ENCODE measurements at regions not wholly inside any gene's neighbourhood (a gene's known extent, or its start where the extent isn't known, plus 50 kb on each side); places are given as distances from the start of the nearest gene placed in this dataset.
"Not testable (repeated sequence)": the region's sequence is repeated elsewhere in the genome, so short reads cannot be mapped to it uniquely, and the experiment has no call there.

DNA sequence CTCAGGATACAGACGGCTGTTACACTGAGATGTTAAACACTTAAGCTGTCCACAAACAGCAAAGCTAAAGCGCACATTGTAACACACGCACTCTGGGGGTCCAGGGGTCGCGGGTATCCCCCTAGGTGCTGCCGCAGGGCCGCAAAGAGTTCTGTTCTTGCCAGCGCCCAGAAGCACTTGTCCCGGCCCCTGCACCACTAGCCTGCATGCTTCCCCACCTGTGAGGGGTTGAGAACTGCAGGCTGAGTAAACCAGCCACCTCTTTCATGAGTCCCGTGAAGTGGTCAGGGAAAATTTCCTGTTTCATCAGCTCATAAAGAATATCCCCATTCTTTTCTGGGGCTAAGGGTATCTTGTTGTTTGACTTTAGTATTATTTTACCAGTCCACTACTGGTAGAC, 154.4 kb upstream of the FBXL17 start:
- DNase-seq (ENCODE audit: low spot score in 2 of 2) = no peak
- WGBS, 2 donors = 85 to 90% methylated on average over 10 of the region's 10 CpGs
- no peak overlapping the region for H3K4me3 ChIP-seq (ENCODE audit: low read depth, poor library complexity, severe bottlenecking)
- TF ChIP-seq, protein P1, sequence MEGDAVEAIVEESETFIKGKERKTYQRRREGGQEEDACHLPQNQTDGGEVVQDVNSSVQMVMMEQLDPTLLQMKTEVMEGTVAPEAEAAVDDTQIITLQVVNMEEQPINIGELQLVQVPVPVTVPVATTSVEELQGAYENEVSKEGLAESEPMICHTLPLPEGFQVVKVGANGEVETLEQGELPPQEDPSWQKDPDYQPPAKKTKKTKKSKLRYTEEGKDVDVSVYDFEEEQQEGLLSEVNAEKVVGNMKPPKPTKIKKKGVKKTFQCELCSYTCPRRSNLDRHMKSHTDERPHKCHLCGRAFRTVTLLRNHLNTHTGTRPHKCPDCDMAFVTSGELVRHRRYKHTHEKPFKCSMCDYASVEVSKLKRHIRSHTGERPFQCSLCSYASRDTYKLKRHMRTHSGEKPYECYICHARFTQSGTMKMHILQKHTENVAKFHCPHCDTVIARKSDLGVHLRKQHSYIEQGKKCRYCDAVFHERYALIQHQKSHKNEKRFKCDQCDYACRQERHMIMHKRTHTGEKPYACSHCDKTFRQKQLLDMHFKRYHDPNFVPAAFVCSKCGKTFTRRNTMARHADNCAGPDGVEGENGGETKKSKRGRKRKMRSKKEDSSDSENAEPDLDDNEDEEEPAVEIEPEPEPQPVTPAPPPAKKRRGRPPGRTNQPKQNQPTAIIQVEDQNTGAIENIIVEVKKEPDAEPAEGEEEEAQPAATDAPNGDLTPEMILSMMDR (IDR thresholded peaks at IDR 0.05) = no peak
- no peak for TF ChIP-seq POLR2A (IDR thresholded peaks at IDR 0.05)
- intact Hi-C loops (cut with DNase I; ENCODE audit: low total_unique reads) = no loop called here

DNA sequence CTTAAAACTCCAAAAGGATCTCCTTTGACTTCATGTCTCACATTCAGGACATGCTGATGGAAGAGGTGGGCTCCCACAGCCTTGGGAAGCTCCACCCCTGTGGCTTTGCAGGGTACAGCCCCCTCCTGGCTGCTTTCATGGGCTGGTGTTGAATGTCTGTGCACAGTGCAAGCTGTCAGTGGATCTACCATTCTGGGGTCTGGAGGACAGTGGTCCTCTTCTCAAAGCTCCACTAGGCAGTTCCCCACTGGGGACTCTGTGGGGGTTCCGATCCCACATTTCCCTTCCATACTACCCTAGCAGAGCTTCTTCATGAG, 150.2 kb upstream of the FBXL17 start:
- 100% methylated on average over 1 of the region's 1 CpG for WGBS, 2 donors
- DNase-seq (ENCODE audit: low spot score in 2 of 2); intact Hi-C loops (cut with DNase I; ENCODE audit: low total_unique reads); H3K4me3 ChIP-seq (ENCODE audit: low read depth, poor library complexity, severe bottlenecking): not testable (repeated sequence)

DNA sequence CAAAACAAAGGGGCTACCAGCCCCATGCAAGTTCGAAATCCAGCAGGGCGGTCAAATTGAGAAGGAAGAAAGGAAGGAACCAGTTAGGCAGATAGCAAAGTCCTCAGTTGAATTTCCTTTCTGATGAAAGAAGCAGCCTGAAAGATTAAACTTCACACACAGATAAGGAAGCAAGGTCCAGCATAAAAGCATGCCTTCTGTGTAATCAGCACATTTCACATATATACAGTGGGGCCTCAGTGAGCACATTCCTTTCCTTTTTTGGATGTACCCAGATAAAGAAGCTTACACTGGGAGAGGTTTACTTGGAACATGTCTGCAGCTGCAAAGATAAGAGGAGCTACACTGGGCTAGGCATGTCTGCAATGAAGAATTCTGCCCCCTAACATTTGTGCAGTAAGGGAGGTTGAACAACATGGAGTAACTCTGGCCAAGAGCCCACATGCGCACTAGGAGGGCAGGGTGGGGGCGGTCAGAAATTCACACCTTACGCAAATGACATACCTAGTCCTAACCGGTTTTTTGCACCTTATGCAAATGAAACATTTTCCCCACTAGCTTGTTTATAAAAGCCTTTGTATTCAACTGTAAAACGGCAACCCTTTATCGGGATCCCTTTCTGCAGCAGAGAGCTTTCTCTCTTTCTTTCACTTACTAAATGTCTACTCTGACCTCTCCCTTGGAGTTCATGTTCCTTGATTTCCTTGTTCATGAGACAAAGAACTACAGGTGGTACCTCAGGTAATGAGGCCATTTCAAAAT, 149.7 kb upstream of the FBXL17 start:
- intact Hi-C loops (cut with DNase I; ENCODE audit: low total_unique reads) = no loop called here
- H3K4me3 ChIP-seq (ENCODE audit: low read depth, poor library complexity, severe bottlenecking) = no peak overlapping the region
- no peak for DNase-seq (ENCODE audit: low spot score in 2 of 2)
- 58% methylated on average over 8 of the region's 8 CpGs for WGBS, 2 donors
- TF ChIP-seq POLR2A (IDR thresholded peaks at IDR 0.05) = no peak
- TF ChIP-seq, protein P1 (IDR thresholded peaks at IDR 0.05) = no peak

DNA sequence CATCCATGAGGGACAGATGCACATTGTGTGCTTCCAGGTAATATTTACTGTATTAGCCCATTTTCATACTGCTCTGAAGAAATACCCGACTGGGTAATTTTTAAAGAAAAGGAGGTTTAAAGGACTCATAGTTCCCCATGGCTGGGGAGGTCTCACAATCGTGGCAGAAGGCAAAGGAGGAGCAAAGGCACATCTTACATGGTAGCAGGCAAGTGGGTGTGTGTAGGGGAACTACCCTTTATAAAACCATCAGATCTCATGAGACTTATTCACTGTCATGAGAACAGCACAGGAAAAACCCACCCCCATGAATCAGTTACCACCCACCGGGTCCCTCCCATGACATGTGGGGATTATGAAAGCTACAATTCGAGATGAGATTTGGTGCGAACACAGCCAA, 148.8 kb upstream of the FBXL17 start:
- no peak for DNase-seq (ENCODE audit: low spot score in 2 of 2)
- TF ChIP-seq POLR2A (IDR thresholded peaks at IDR 0.05) = no peak
- TF ChIP-seq, protein P1 (IDR thresholded peaks at IDR 0.05) = no peak
- 90 to 94% methylated on average over 5 of the region's 5 CpGs for WGBS, 2 donors
- intact Hi-C loops (cut with DNase I; ENCODE audit: low total_unique reads) = no loop called here
- no peak overlapping the region for H3K4me3 ChIP-seq (ENCODE audit: low read depth, poor library complexity, severe bottlenecking)

DNA sequence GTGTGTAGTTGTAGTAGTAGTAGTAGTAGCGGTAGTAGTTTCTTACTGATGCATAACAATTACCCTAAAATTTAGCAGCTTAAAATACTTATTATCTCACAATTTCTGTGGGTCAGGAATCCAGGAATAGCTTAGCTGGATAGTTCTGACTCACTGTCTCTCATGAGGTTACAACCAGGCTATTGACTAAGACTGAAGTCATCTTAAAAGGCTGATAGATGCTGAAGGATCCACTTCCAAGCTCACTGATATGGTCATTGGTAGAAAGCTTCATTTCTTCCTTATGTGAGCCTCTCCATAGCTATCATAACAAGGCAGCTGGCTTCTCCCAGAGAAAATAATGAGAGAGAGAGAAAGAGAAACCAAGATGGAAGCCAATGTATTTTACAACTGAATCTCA, 147.5 kb upstream of the FBXL17 start:
- H3K4me3 ChIP-seq (ENCODE audit: low read depth, poor library complexity, severe bottlenecking) = no peak overlapping the region
- 4 to 59% methylated on average over 1 of the region's 1 CpG for WGBS, 2 donors
- no peak for DNase-seq (ENCODE audit: low spot score in 2 of 2)
- TF ChIP-seq POLR2A (IDR thresholded peaks at IDR 0.05) = no peak
- TF ChIP-seq, protein P1 (IDR thresholded peaks at IDR 0.05) = no peak
- intact Hi-C loops (cut with DNase I; ENCODE audit: low total_unique reads) = no loop called here

DNA sequence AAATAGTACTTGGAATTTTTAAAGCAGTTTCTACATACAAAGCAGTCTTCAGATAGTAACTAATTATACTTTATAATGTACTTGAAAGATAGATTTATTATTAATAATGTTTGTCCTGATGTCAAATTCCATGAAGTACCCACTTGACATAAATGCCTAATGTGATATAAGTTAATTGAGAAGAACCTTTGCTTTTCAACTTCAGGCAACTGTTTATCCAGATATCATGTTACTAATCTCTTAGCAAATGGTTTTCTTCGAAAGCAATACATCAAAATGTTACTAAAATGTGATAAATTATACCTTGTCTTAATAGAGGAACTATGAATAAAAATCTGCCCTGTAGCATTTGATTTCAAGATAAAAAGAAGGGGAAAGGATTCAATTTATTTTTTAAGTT, 146.8 kb upstream of the FBXL17 start:
- no peak for TF ChIP-seq POLR2A (IDR thresholded peaks at IDR 0.05)
- no peak overlapping the region for H3K4me3 ChIP-seq (ENCODE audit: low read depth, poor library complexity, severe bottlenecking)
- intact Hi-C loops (cut with DNase I; ENCODE audit: low total_unique reads) = no loop called here
- WGBS, 2 donors = 20 to 31% methylated on average over 1 of the region's 1 CpG
- DNase-seq (ENCODE audit: low spot score in 2 of 2) = no peak

DNA sequence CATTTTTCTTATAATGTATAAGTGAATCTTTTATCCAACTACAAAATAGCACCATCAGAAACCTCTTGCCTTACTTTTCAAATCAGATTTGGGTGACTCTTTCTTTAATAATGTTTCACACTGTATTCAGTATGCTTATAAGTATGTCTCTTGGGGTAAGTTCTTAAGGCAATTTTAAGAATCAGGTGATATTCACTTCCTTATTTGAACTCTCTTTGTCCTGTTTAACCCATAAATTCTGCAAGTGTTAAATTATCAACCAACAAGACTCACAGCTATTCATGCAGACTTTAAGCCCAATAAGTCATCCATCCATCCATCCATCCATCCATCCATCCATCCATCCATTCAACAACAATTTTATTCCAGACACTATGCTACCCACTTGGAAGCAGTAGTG, 142.7 kb upstream of the FBXL17 start:
- TF ChIP-seq POLR2A (IDR thresholded peaks at IDR 0.05) = no peak
- TF ChIP-seq, protein P1 (IDR thresholded peaks at IDR 0.05) = no peak
- DNase-seq (ENCODE audit: low spot score in 2 of 2) = no peak
- intact Hi-C loops (cut with DNase I; ENCODE audit: low total_unique reads) = no loop called here
- no peak overlapping the region for H3K4me3 ChIP-seq (ENCODE audit: low read depth, poor library complexity, severe bottlenecking)

Data from lower leg skin (tissue), 4 donors.